H1 (cell line): ENCODE measurements at regions not wholly inside any gene's neighbourhood (a gene's known extent, or its start where the extent isn't known, plus 50 kb on each side); places are given as distances from the start of the nearest gene placed in this dataset.

Source experiments
- CTCF ChIA-PET: fragments of 300-600 bp; sonication (Branson Sonifier 250); formaldehyde crosslinking; loops from one replicate; lab custom pipeline; 2021; ENCODE audit not compliant: partially characterized antibody; lab: Charles Lee
- POLR2A ChIA-PET: fragments of 300-600 bp; sonication (Branson Sonifier 250); formaldehyde crosslinking; loops from one replicate; lab custom pipeline; 2021; ENCODE audit warnings: inconsistent platforms; ENCODE audit not compliant: partially characterized antibody; lab: Charles Lee
- DNase-seq, 2 experiments: peaks; one replicate each; pipeline versions ENCODE4 v3.0.0 to v3.0.0-alpha.2; 2010 to 2022; ENCODE audit warnings: low spot score in 2 of 2, low read depth in 1 of 2, mixed read lengths in 1 of 2
- FAIRE-seq: peaks from 2 replicates; lab custom pipeline; 2011; peaks lifted over from hg19 to GRCh38; lab: Jason Lieb, UNC
- H2AFZ ChIP-seq: 2 replicates; pipeline ENCODE4 v1.8.1; 2012; ENCODE audit warnings: low read length, inconsistent platforms
- H2AK5ac ChIP-seq: 2 replicates; pipeline ENCODE4 v1.6.1; 2013; ENCODE audit warnings: low read depth, low read length
- H2BK120ac ChIP-seq: replicated peaks from 2 replicates; pipeline ENCODE3; 2013; ENCODE audit warnings: low read depth, low read length, inconsistent platforms
- H2BK12ac ChIP-seq: 2 replicates; pipeline ENCODE4 v1.6.1; 2013; ENCODE audit warnings: low read depth, low read length
- H2BK15ac ChIP-seq: 2 replicates; pipeline ENCODE4 v1.6.1; 2013; ENCODE audit warnings: low read length
- H2BK20ac ChIP-seq: 2 replicates; pipeline ENCODE4 v1.6.1; 2013; ENCODE audit warnings: low read length
- H2BK5ac ChIP-seq: 2 replicates; pipeline ENCODE4 v1.6.1; 2013; ENCODE audit warnings: low read depth, low read length
- H3K14ac ChIP-seq: 2 replicates; pipeline ENCODE4 v1.6.1; 2013; ENCODE audit warnings: inconsistent platforms; ENCODE audit not compliant: insufficient read length
- H3K18ac ChIP-seq: 2 replicates; pipeline ENCODE4 v1.6.1; 2013; ENCODE audit warnings: low read length; ENCODE audit errors: extremely low read depth
- H3K23ac ChIP-seq: 2 replicates; pipeline ENCODE4 v1.6.1; 2013; ENCODE audit warnings: inconsistent platforms; ENCODE audit not compliant: insufficient read length
- H3K23me2 ChIP-seq: 2 replicates; pipeline ENCODE4 v1.6.1; 2013; ENCODE audit warnings: low read depth, low read length
- H3K27ac ChIP-seq: 2 replicates; pipeline ENCODE4 v1.6.1; 2011; ENCODE audit warnings: low read depth, low read length, inconsistent platforms
- H3K27me3 ChIP-seq, 4 experiments: replicated peaks in 1 of 4; 1 replicate in 1 of 4; 2 replicates in 3 of 4; pipeline versions ENCODE4 v1.6.1 to v1.8.1; 2011 to 2013; ENCODE audit warnings: low read length in 3 of 4, mild to moderate bottlenecking in 3 of 4, inconsistent platforms in 2 of 4, mixed read lengths in 2 of 4, moderate library complexity in 1 of 4; ENCODE audit not compliant: control insufficient read depth in 3 of 4, insufficient read depth in 3 of 4; ENCODE audit errors: extremely low read depth in 1 of 4
- H3K36me3 ChIP-seq, 4 experiments: 2 replicates each; pipeline versions ENCODE4 v1.6.1 to v1.8.1; 2011 to 2013; ENCODE audit warnings: mild to moderate bottlenecking in 4 of 4, low read length in 3 of 4, moderate library complexity in 2 of 4, control low read depth in 1 of 4, inconsistent platforms in 1 of 4; ENCODE audit not compliant: insufficient read depth in 4 of 4, control insufficient read depth in 2 of 4
- H3K4ac ChIP-seq: replicated peaks from 2 replicates; pipeline ENCODE3; 2013; ENCODE audit warnings: low read length, low read depth, mixed read lengths, inconsistent platforms; ENCODE audit not compliant: insufficient read length
- H3K4me1 ChIP-seq, 4 experiments: replicated peaks in 1 of 4; 1 replicate in 1 of 4; 2 replicates in 3 of 4; pipeline versions ENCODE4 v1.6.1 to v1.8.1; 2011 to 2013; ENCODE audit warnings: low read length in 3 of 4, inconsistent platforms in 2 of 4, mixed read lengths in 1 of 4; ENCODE audit not compliant: insufficient read depth in 4 of 4, control insufficient read depth in 3 of 4
- H3K4me2 ChIP-seq, 2 experiments: 2 replicates each; pipeline versions ENCODE4 v1.6.1 to v1.8.1; 2011 to 2013; ENCODE audit warnings: low read depth in 2 of 2, low read length in 2 of 2, control low read depth in 1 of 2, inconsistent platforms in 1 of 2, mild to moderate bottlenecking in 1 of 2; ENCODE audit not compliant: insufficient read depth in 1 of 2
- H3K4me3 ChIP-seq, 4 experiments: fragments of 200-600, 300-600 bp in 1 of 4; sonication (generic), shearing (Covaris generic), sonication (Bioruptor Twin) in 1 of 4; 2 replicates each; pipeline versions ENCODE4 v1.5.1 to v1.8.1; 2011 to 2016; ENCODE audit warnings: low read length in 4 of 4, low read depth in 3 of 4, control low read depth in 2 of 4, inconsistent platforms in 2 of 4, mild to moderate bottlenecking in 2 of 4, mixed read lengths in 1 of 4, moderate library complexity in 1 of 4; ENCODE audit not compliant: insufficient read depth in 2 of 4; ENCODE audit errors: extremely low read depth in 1 of 4
- H3K56ac ChIP-seq: replicated peaks from 2 replicates; pipeline ENCODE3; 2013; ENCODE audit warnings: low read depth, mild to moderate bottlenecking, mixed read lengths, low read length, inconsistent platforms; ENCODE audit not compliant: insufficient read length
- H3K79me1 ChIP-seq: 2 replicates; pipeline ENCODE4 v1.6.1; 2013; ENCODE audit warnings: low read depth, low read length, control low read depth
- H3K79me2 ChIP-seq, 2 experiments: 2 replicates each; pipeline versions ENCODE4 v1.6.1 to v1.8.1; 2012 to 2013; ENCODE audit warnings: low read length in 2 of 2, mild to moderate bottlenecking in 2 of 2, inconsistent platforms in 1 of 2; ENCODE audit not compliant: insufficient read depth in 2 of 2, control insufficient read depth in 1 of 2
- H3K9ac ChIP-seq, 4 experiments: replicated peaks in 1 of 4; 1 replicate in 1 of 4; 2 replicates in 3 of 4; pipeline versions ENCODE4 v1.6.1 to v1.8.1; 2011 to 2013; ENCODE audit warnings: low read depth in 3 of 4, low read length in 3 of 4, control low read depth in 2 of 4, mild to moderate bottlenecking in 2 of 4, moderate library complexity in 2 of 4, inconsistent platforms in 1 of 4; ENCODE audit errors: extremely low read depth in 1 of 4
- H3K9me3 ChIP-seq, 2 experiments: 2 replicates each; pipeline versions ENCODE4 v1.6.1 to v1.8.1; 2012 to 2013; ENCODE audit warnings: mild to moderate bottlenecking in 2 of 2, moderate library complexity in 2 of 2, control low read depth in 1 of 2, inconsistent platforms in 1 of 2, low read depth in 1 of 2, low read length in 1 of 2, mixed read lengths in 1 of 2; ENCODE audit not compliant: insufficient read depth in 2 of 2
- H4K20me1 ChIP-seq, 2 experiments: replicated peaks in 1 of 2; 2 replicates each; pipeline versions ENCODE3 to v1.8.1; 2011 to 2013; ENCODE audit warnings: inconsistent platforms in 2 of 2, low read length in 2 of 2, mild to moderate bottlenecking in 1 of 2; ENCODE audit not compliant: insufficient read depth in 2 of 2, control insufficient read depth in 1 of 2
- H4K5ac ChIP-seq: 2 replicates; pipeline ENCODE4 v1.6.1; 2013; ENCODE audit warnings: low read length, low read depth, mixed read lengths, inconsistent platforms; ENCODE audit not compliant: insufficient read length
- H4K8ac ChIP-seq: 2 replicates; pipeline ENCODE4 v1.8.0; 2013; ENCODE audit warnings: mild to moderate bottlenecking, moderate library complexity, low read length, inconsistent platforms; ENCODE audit not compliant: insufficient read depth; ENCODE audit errors: extremely low read depth
- H4K91ac ChIP-seq: replicated peaks from 2 replicates; pipeline ENCODE3; 2013; ENCODE audit warnings: low read length, mixed read lengths, inconsistent platforms; ENCODE audit not compliant: insufficient read length
- CBX8 ChIP-seq: fragments of 300-800, 300-1000 bp; sonication (generic); IDR thresholded peaks from 2 replicates; pipeline ENCODE4 v1.7.1; 2016; ENCODE audit warnings: low read depth, low read length, borderline replicate concordance
- CTCF ChIP-seq, 3 experiments: IDR thresholded peaks; 1 replicate in 2 of 3; 2 replicates in 1 of 3; pipeline versions ENCODE4 v1.5.1 to v1.6.1; 2011; ENCODE audit warnings: low read length in 3 of 3, mild to moderate bottlenecking in 3 of 3, inconsistent platforms in 2 of 3, low read depth in 1 of 3, moderate library complexity in 1 of 3; ENCODE audit not compliant: insufficient read depth in 1 of 3; ENCODE audit errors: control extremely low read depth in 1 of 3
- JUND ChIP-seq: IDR thresholded peaks from 2 replicates; pipeline ENCODE4 v1.6.1; 2011; ENCODE audit warnings: mild to moderate bottlenecking, improper control_type of control experiment, low read length
- NANOG ChIP-seq: IDR thresholded peaks from 2 replicates; pipeline ENCODE4 v1.6.1; 2011; ENCODE audit warnings: low read length, low read depth, mild to moderate bottlenecking, inconsistent platforms; ENCODE audit not compliant: insufficient read depth, poor library complexity, severe bottlenecking
- RXRA ChIP-seq: IDR thresholded peaks from 2 replicates; pipeline ENCODE4 v1.6.1; 2011; ENCODE audit warnings: low read depth, mild to moderate bottlenecking, low read length, moderate library complexity; ENCODE audit not compliant: insufficient read depth
- TEAD4 ChIP-seq: IDR thresholded peaks from 2 replicates; pipeline ENCODE4 v1.6.1; 2012; ENCODE audit warnings: low read depth, low read length, inconsistent platforms, mixed read lengths
- WGBS, 2 experiments: shearing (Covaris generic) in 1 of 2; methylation state at CpG; one replicate each; pipeline versions ENCODE4 v1.1.6 to v1.1.7; 2013 to 2015; ENCODE audit warnings: low lambda C conversion rate in 2 of 2, mixed read lengths in 2 of 2, inconsistent platforms in 1 of 2, low coverage in 1 of 2, missing lambda C conversion rate in 1 of 2; ENCODE audit not compliant: insufficient replicate concordance in 2 of 2, insufficient coverage in 1 of 2, insufficient read length in 1 of 2; ENCODE audit errors: extremely low coverage in 1 of 2, missing lambda C conversion rate in 1 of 2; 5-methylcytosine and 5-hydroxymethylcytosine counted together

- Histone ChIP-seq H3K9me3 (no peaks in the 10 kb centered on the region), H3K79me1 (no peaks in the 10 kb centered on the region), H2AFZ (no peak overlapping the region), H2BK120ac (no peak overlapping the region), H3K27me3 (no peaks in the 10 kb centered on the region), H2BK12ac (no peak overlapping the region), H3K4me1 (no peaks in the 10 kb centered on the region), H2BK15ac (no peak overlapping the region), H2AK5ac (no peak overlapping the region), H3K23me2 (no peaks in the 10 kb centered on the region; the same call in 1 of the 2 replicates), H3K4me2 (no peak overlapping the region), H3K79me2 (no peaks in the 10 kb centered on the region), H3K18ac (no peak overlapping the region)
- POLR2A ChIA-PET, result no interaction called here
- TF ChIP-seq NANOG, result no peak
- TF ChIP-seq JUND, result no peak
- TF ChIP-seq CTCF (IDR thresholded peaks at IDR 0.05; ENCODE audit: control extremely low read depth in 1 of 3, insufficient read depth in 1 of 3, low read depth in 1 of 3, low read length in 3 of 3), result no peak
- no peak for TF ChIP-seq TEAD4
- TF ChIP-seq CBX8, result no peak
- no peak for TF ChIP-seq RXRA
- TF ChIP-seq, all 59 proteins: peak for 0
- FAIRE-seq, result no peak
- H4K20me1 ChIP-seq, result no peaks in the 10 kb centered on the region
- no peak overlapping the region for H4K8ac ChIP-seq
- no peak for DNase-seq
- no peaks in the 10 kb centered on the region for H3K36me3 ChIP-seq
- H3K4ac ChIP-seq, result no peak overlapping the region
- H3K27ac ChIP-seq, result no peak overlapping the region
- no peak overlapping the region for H3K14ac ChIP-seq
- no peak overlapping the region for H2BK20ac ChIP-seq
- 52% methylated on average over 3 of the region's 3 CpGs; no CpG with 5 or more reads in 1 of the 2 experiments for WGBS, 2 experiments
- H3K9ac ChIP-seq, result no peak overlapping the region
- H4K5ac ChIP-seq, result no peak overlapping the region
- no peak overlapping the region for H3K56ac ChIP-seq
- H3K23ac ChIP-seq, result no peak overlapping the region
- H3K4me3 ChIP-seq, result no peak overlapping the region
- no peak overlapping the region for H4K91ac ChIP-seq
- CTCF ChIA-PET, result no interaction called here
- H2BK5ac ChIP-seq, result no peak overlapping the region
These were observed 54.4 kb upstream of the PIK3R1 start for GRCh38 chr5:68161156-68161555.
